NCI-H2227 (cell line): ENCODE measurements at regions not wholly inside any gene's neighbourhood (a gene's known extent, or its start where the extent isn't known, plus 50 kb on each side); places are given as distances from the start of the nearest gene placed in this dataset.
"Not testable (repeated sequence)": the region's sequence is repeated elsewhere in the genome, so short reads cannot be mapped to it uniquely, and the experiment has no call there.

Experiments used
- DNase-seq: peaks from one replicate; lab custom pipeline; 2025; ENCODE audit not compliant: unreplicated experiment; lab: John Stamatoyannopoulos, UW

DNA sequence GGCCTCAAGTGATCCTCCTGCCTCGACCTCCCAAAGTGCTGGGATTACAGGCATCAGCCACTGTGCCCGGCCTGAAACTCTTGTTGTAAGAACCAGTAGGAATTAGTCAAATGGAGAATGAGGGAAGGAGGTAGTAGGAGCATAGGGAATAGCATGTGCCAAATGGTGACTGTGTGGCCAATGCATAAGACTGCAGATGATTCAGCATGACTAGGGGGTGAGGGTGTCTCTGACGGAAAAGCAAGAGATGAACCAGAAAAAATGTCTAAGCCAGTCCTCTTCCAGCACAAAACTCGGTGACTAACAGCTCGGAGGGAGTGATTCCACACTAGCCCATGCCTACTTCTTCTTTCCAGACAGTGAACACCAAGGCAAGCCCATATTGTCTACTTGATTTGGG, 58.2 kb upstream of the DUSP21 start:
- DNase-seq, result no peak

DNA sequence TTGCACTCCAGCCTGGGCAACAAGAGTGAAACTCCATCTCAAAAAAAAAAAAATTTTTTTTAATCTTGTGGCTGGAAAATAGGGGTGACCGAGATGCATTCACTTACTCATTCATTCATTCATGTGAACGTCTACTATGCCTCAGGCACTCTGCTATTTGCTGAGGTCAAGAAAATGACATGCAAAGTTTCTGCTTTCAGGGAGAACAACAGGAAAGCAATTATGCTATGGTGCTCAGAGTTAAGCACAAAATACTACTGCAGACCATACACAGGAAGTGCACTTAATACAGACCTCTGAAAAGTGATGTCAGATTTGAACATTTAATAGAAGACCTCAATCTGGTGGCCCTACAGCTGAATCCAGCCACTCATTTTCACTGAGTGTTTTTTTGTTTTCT, 59.6 kb upstream of the DUSP21 start:
- no peak for DNase-seq

DNA sequence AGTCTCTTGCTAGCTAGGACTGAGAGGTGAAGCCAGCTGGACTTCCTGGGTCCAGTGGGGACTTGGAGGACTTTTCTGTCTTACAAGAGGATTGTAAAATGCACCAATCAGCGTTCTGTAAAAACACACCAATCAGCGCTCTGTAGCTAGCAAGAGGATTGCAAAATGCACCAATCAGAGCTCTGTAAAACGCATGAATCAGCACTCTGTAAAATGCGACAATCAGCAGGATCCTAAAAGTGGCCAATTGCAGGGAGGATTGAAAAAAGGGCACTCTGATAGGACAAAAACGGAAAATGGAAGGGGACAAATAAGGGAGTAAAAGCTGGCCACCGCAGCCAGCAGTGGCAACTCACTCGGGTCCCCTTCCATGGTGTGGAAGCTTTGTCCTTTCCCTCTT, 65.6 kb upstream of the DUSP21 start:
- DNase-seq, result no peak

DNA sequence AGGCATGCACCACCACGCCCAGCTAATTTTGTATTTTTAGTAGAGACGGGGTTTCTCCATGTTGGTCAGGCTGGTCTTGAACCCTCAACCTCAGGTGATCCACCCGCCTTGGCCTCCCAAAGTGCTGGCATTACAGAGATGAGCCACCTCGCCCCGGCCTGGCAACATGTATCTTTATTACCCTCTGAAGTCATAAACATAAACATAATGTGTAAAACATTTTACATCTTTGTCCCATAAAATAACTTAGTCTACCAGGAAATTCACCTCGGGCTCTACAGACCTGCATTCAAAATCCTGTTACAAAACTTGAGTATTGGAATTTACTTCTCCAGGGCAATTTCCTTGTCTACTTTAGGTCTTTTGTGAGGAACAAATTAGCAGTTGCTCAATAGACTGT, 68.1 kb upstream of the DUSP21 start:
- DNase-seq, result no peak

DNA sequence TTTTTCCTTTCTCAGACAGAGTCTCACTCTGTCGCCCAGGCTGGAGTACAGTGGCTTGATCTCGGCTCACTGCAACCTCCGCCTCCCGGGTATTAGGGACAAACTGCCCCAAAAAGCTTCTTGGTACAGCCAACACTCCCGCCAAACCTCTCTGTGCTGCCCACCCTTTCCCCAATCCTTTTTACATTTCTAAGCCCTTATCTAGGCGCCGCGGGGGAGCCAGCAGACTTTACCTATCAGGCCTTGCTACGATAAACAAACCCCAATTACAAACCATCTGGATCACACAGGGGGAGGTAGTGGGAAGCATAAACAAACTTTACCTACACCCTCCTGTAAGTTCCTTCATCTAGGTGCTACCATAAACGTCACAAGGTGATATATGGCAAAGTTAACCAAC, 69.8 kb upstream of the DUSP21 start:
- DNase-seq, result not testable (repeated sequence)

DNA sequence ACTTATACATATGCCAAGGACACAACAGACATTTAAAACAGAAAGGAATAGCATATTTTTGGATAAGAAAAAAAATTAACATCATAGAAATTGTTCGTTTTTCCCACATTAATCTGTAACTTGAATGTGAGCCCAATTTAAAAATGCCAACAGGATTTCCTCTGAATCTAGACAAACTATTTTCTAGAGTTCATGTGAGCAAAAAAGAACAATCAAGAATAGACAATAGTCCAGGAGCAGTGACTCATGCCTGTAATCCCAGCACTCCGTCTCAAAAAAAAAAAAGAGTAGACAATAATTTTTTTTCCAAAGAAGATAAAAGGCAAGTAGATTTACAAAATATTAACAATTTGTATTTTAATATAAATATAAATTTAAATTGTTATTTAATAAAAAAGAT, 73.7 kb upstream of the DUSP21 start:
- no peak for DNase-seq

DNA sequence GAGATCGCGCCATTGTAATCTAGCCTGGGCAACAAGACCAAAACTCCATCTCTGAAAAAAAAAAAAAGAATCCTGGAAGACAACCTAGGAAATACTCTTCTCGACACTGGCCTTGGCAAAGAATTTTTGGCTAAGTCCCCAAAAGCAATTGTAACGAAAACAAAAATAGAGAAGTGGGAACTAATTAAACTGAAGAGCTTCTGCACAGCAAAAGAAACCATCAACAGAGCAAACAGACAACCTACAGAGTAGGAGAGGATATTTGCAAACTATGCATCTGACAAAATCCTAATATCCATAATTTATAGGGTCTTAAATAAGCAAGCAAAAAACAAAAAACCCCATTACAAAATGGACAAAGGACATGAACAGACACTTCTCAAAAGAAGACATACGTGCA, 76.5 kb upstream of the DUSP21 start:
- DNase-seq, result no peak

DNA sequence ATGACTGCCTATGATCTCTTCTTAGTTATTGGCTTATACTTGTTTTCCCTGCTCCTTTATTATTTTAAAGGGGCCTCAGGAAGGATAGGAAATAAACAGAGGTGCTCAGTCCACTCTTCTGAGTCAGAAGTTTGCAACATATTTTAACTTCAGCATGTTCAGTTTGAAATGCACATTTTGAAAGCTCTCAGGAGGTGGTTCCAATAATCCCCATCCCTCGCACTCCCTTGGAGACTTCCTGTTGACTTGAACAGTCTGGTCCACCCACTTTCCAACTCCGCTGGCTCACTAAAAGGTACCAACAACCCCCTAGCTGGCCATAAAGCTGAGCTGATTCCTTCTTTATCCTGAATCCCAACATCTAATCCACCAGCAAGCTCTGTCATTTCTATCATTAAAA, 78.3 kb upstream of the DUSP21 start:
- DNase-seq, result no peak

DNA sequence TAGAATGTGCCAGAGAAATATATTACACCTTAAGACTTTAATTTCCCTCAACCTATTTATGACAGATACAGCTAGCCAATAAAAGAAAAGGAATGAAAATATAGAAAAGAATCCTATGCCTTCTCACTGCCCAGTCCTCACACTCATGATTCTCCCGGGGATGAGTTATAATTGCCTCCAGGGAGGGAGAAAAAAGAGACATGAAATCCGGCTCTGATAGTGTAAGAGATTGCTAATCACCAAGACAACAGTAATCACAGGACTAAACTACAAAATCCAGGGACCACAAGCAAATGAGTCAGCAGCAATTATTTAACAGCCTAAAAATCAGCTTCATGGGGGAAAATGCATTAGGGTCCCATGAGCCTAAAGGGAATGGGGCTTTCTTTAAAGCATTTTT, 95.9 kb upstream of the DUSP21 start:
- no peak for DNase-seq

DNA sequence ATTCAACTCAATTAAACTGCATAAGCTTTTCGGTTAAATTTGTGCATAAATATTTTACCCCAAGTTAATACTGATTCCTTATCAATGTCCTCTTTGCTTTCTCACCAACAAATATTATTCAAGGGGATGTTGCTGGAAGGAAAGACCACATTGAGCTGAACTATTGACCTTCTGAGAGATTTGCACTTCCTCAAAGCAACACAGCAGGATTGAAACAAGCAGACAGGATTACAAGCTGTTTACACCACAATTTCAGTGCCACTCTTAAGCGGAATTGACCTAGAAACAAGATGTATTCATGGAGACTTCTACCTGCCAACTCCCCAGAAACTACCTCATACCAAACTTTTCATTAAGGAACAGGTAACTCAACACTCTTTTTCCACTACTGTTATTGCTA, 96.5 kb upstream of the DUSP21 start:
- no peak for DNase-seq

DNA sequence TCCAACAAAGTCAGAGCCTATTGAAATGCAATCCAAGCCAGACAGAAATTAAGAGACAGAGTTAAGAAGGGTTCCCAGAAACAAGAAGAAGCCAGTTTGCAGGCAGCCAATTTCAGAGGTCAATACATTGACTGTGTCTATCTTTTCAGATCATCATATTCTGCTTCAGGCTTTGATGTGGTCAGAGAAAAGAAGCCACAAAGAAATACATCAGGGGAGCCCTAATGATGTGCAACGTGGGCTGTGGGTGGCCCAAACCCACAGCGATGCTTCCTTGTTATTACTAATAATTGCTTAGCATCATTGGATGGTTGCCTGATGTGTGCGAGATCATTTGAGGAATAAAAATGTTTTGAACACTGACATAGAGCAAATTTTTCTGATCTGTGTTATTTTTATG, 99.0 kb upstream of the DUSP21 start:
- DNase-seq, result no peak

DNA sequence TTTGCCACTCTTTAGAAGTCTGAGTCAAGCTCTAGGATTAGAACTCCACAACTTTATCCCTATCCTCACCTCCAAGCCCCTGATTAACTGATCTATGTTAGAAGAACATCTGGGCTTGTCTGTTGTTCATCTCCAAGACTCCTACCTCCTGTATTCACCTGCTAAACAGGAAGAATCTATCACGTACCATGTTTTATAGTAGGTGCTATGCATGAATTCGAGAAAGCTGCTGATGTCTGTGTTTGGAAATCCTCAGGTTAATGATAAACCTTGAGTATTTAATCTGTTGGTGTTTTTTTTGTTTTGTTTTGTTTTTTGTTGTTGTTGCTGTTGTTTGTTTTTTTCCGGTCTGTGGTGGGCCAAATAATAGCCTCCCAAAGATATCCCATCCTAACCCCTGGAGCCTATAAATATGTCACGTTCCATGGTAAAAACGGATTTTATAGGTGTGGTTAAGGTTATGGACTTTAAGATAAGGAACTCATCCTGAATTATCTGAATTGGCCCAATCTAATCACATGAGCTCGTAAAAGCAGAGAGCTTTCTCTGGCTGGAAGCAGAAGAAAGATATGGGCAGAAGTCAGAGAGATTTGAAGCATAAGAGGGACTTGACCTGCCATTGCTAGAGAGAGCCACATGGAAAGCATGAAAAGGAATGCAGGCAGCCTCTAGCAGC, 101.2 kb upstream of the DUSP21 start:
- DNase-seq, result no peak

DNA sequence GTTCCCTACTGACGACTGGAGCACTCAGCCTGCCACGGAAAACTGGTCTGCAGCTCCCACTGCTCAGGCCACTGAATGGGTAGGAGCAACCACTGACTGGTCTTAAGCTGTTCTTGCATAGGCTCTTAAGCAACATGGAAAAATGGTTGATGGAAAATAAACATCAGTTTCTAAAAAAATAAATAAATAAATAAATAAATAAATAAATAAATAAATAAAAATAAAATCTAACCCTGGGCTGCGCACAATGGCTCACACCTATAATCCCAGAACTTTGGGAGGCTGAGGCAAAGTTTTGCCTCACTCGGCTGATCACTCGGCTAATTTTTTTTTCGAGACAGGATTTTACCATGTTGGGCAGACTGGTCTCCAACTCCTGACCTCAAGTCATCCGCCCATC, 102.0 kb upstream of the DUSP21 start:
- DNase-seq, result not testable (repeated sequence)

DNA sequence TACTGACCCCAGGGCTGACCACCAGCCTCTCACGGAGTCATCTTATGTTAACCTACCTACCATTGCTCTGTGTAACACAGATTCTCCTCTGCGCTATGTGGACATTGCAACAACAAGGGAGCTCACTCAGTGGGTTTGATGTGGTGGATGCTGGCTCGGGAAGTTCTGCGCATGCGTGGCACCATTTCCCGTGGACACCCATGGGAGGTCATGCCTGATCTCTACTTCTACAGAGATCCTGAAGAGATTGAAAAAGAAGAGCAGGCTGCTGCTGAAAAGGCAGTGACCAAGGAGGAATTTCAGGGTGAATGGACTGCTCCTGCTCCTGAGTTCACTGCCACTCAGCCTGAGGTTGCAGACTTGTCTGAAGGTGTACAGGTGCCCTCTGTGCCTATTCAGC, 102.4 kb upstream of the DUSP21 start:
- not testable (repeated sequence) for DNase-seq

DNA sequence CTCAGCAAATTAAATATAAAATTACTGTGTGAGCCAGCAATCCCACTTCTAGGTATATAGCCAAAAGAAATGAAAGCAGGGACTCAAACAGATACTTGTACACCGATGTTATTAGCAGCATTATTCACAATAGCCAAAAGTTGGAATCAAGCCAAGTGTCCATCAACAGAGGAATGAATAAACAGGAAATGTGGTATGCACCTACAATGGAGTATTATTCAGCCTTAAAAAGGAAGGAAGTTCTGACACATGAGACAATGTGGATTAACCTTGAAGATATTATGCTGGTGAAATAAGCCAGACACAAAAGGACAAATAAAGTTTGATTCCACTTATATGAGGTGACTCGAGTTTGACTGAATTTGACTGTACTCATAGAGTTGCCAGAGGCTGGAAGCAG, 108.3 kb upstream of the DUSP21 start:
- no peak for DNase-seq

DNA sequence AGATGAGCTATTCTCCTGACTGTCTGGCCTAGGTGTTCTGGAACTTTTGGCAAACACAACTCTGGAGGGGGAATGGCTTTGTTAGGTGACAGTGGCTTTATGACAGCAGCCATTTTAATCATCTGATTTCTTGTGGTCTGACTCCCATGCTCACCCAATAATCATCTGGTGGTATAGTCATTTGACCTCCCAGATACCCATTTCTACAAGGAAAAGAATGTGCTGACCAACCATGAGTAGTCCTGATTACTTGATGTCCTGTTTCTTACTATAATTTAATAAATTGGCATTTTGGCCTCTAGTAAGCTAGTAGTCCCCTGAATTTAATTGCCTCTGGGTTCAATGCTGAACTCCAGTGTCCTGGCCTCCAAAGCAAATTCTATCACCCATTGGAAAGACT, 109.9 kb upstream of the DUSP21 start:
- DNase-seq, result no peak

DNA sequence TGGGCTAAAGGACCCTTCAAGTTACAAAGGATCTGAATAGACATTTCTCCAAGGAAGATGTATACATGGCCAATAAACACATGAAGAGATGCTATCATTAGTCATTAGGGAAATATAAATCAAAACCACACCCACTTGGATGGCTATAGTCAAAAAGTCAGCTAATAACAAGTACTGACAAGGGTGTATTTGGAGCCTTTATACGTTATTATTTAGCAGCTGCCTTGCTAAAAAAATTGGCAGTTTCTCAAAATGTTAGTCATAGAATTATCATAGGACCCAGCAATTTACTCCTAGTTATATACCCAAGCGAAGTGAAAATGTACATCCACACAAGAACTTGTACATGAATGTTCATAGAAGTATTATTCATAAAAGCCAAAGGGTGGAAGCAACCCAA, 112.7 kb upstream of the DUSP21 start:
- DNase-seq, result no peak

DNA sequence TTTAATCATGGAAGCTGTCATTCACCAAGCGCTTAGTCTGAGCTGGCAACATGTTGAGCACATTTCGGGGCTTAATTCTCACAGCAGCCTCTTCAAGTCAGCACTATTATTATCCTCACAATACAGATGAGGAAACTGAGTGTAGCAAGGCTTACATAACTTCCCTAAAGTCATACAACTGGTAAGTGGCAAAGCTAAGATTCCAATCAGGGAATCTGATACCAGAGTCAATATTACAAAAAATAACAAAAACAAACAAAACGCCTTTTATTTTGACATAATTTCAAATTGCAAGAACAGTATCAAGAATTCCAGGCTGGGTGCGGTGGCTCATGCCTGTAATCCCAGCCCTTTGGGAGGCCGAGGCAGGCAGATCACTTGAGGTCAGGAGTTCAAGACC, 120.4 kb upstream of the DUSP21 start:
- DNase-seq, result no peak

DNA sequence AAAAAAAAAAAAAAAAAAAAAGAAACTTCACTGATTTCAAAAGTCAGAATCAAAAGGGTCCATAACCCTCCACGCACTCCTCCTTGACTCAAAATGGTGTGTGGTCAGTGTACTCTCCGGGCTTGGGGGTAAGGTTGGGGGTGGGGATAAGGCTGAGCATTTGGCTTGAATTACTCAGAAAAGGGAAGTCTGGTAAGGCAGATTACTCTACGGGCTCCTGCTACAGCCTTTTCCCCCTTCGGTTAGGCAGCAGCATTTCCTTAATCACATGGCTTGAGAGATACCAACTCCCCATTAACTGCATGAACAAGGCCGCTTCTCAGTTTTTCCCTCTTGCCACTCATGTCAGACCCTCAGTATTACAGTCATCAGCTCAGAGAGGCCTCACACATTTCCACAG, 135.4 kb upstream of the DUSP21 start:
- no peak for DNase-seq

DNA sequence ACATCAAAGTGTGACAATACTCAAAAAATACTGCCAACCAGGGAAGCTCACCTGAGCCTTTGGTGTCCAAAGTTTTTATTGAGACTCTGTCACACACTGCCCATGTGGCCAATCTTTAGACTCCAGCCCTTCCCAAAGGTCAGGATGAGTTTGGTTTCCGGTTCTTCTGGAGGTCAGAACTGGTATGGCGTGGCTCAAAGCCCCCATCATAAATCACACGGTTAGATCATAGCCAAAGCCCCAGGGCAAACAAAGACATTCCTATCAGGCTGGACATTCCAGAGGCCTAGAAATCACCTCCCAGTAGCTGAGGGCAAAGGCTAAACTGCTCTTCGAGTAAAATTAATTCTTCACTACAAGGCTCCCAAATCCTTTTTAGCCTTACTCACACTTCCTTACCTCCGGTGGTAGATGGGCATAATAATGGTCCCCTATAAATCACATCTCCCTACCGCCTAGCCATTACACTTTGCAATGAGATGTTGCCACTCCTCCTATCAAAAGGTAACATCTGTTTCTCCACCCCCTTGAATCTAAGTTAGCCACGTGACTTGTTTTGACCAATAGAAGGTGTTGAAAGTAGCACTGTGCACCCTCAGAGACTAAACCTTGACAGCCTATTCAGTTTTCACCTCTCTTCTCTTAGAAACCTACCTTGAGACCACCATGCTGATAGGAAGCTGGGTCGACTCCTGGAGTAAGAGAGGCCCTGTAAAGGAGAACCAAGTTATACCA, 137.8 kb upstream of the DUSP21 start:
- no peak for DNase-seq

DNA sequence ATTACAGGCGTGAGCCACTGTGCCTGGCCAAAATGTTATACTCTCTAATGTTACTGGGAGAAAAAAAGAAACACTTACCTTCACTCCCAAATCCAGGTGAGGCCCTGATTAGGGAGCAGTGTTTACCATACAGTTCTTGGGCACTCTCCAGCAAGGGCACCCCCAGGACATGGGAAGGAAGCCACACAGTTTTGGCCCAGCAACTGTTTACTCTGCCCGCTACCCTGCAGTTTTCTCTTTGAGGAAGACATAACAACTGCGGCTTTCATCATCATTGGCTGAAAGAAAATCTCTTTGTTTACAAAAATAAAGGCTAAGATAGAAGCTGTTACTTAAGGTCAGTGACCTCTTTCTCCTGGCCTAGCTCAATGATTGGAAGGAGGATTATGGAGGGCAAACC, 145.5 kb upstream of the DUSP21 start:
- DNase-seq, result no peak

DNA sequence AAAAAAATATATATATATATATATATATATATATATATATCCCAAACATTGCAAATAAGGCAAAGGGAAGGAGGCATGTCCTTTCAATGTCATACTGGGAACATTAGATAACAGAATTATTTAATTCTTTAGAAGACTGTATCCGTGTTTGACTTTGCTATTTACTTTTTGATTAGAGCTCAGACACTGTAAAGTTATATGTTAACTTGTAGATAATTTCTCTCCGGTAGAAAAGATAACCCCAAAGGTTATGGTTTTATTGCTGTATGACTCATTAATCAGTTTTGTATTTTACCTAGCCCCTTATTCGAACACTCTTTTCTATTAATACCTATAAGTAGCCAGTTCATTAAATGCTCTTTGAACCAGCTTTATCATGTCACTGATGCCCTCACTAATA, 150.6 kb upstream of the DUSP21 start:
- no peak for DNase-seq

DNA sequence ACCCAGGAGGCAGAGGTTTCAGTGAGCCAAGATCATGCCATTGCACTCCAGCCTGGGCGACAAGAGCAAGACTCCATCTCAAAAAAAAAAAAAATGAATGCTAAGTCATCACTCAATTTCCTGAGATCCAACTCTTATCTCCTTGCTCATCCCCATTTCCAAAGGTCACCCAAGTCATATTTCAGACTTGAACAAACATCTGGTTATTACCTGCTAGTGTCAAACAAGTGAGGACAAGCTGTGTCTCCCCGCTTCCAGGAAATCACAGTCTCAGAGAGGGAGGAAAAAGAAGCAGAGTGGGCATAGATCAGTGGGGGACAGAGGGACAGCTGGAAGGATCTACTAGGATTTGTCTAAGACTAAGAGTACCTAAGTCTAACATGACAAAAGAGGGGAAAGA, 147.5 kb upstream of the FUNDC1 start:
- DNase-seq, result no peak
